ENCODE measurements at regions not wholly inside any gene's neighbourhood (a gene's known extent, or its start where the extent isn't known, plus 50 kb on each side); places are given as distances from the start of the nearest gene placed in this dataset.

DNA sequence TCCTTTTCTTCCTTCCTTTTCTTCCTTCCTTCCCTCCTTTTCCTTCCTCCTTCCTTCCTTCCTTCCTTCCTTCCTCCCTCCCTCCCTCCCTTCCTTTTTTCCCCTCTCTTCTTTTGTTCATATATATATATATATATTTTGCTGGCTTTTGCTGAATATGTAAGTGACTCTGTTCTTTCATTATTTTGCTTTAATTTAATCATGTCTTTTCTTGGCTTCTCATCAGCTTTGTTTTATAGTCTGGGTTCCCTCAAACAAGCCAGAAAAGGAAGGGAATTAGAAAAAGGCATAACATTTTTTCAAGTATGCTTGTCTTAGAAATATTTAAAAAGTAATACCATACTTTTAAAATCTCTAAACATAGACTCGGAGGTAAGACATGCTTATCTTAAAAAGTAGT, 219.9 kb upstream of the ATXN7L3B start:
- Histone ChIP-seq H3K9me2 (replicated peaks; ENCODE audit: control insufficient read depth, low read length) (no peaks in the 10 kb centered on the region), H3K79me2 (ENCODE audit: control insufficient read depth, low read length) (no peaks in the 10 kb centered on the region), H3K27ac (ENCODE audit: low read depth, low read length) (no peak overlapping the region), H4K20me1 (ENCODE audit: control insufficient read depth, insufficient read depth, low read depth, low read length) (no peaks in the 10 kb centered on the region), H3K27me3 (ENCODE audit: control insufficient read depth, low read length) (no peaks in the 10 kb centered on the region), H3K4me2 (ENCODE audit: low read length) (no peak overlapping the region), H3F3A (ENCODE audit: control insufficient read depth, insufficient read depth) (no peaks in the 10 kb centered on the region), H3K4me1 (ENCODE audit: control insufficient read depth, low read length) (no peaks in the 10 kb centered on the region), H3K4me3 (ENCODE audit: low read length) (no peak overlapping the region), H3K36me3 (ENCODE audit: control insufficient read depth, low read length) (no peaks in the 10 kb centered on the region), H3K9me3 (ENCODE audit: control insufficient read depth, insufficient read depth, low read length) (no peaks in the 10 kb centered on the region)
- no peak for TF ChIP-seq EZH2phosphoT487 (IDR thresholded peaks at IDR 0.05; ENCODE audit: borderline replicate concordance, low read length)
- TF ChIP-seq, protein P1, sequence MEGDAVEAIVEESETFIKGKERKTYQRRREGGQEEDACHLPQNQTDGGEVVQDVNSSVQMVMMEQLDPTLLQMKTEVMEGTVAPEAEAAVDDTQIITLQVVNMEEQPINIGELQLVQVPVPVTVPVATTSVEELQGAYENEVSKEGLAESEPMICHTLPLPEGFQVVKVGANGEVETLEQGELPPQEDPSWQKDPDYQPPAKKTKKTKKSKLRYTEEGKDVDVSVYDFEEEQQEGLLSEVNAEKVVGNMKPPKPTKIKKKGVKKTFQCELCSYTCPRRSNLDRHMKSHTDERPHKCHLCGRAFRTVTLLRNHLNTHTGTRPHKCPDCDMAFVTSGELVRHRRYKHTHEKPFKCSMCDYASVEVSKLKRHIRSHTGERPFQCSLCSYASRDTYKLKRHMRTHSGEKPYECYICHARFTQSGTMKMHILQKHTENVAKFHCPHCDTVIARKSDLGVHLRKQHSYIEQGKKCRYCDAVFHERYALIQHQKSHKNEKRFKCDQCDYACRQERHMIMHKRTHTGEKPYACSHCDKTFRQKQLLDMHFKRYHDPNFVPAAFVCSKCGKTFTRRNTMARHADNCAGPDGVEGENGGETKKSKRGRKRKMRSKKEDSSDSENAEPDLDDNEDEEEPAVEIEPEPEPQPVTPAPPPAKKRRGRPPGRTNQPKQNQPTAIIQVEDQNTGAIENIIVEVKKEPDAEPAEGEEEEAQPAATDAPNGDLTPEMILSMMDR (IDR thresholded peaks at IDR 0.05; ENCODE audit: low read depth, low read length, poor library complexity, severe bottlenecking) = no peak

DNA sequence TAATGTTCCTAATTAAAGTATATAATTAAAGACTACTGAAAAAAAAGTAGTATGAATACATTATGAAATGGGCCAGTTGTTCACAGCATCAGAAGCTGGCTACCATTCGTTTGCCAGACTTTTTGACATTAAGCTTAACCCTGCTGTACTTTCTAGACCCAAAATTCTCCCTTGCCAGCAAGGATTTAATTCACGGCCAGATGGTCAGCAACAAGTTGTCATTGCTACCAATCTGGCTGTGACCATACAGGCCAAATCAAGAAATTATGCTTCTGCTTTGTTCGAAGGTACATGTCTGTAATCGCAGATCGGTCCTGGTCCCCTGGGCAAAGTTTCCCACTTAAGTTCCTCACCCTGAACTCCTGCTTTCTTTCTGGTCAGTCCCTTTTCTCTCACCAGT, 217.7 kb upstream of the ATXN7L3B start:
- no peaks in the 10 kb centered on the region for H3K9me2 ChIP-seq (replicated peaks; ENCODE audit: control insufficient read depth, low read length)
- H3K4me2 ChIP-seq (ENCODE audit: low read length) = no peak overlapping the region
- H3K27ac ChIP-seq (ENCODE audit: low read depth, low read length) = no peak overlapping the region
- H3K9me3 ChIP-seq (ENCODE audit: control insufficient read depth, insufficient read depth, low read length) = no peaks in the 10 kb centered on the region
- H3K4me3 ChIP-seq (ENCODE audit: low read length) = no peak overlapping the region
- H3F3A ChIP-seq (ENCODE audit: control insufficient read depth, insufficient read depth) = no peaks in the 10 kb centered on the region
- H3K4me1 ChIP-seq (ENCODE audit: control insufficient read depth, low read length) = no peaks in the 10 kb centered on the region
- H3K79me2 ChIP-seq (ENCODE audit: control insufficient read depth, low read length) = no peaks in the 10 kb centered on the region
- H3K27me3 ChIP-seq (ENCODE audit: control insufficient read depth, low read length) = no peaks in the 10 kb centered on the region
- H3K36me3 ChIP-seq (ENCODE audit: control insufficient read depth, low read length) = no peaks in the 10 kb centered on the region
- H4K20me1 ChIP-seq (ENCODE audit: control insufficient read depth, insufficient read depth, low read depth, low read length) = no peaks in the 10 kb centered on the region
- TF ChIP-seq, protein P1 (IDR thresholded peaks at IDR 0.05; ENCODE audit: low read depth, low read length, poor library complexity, severe bottlenecking) = no peak
- TF ChIP-seq EZH2phosphoT487 (IDR thresholded peaks at IDR 0.05; ENCODE audit: borderline replicate concordance, low read length) = no peak

DNA sequence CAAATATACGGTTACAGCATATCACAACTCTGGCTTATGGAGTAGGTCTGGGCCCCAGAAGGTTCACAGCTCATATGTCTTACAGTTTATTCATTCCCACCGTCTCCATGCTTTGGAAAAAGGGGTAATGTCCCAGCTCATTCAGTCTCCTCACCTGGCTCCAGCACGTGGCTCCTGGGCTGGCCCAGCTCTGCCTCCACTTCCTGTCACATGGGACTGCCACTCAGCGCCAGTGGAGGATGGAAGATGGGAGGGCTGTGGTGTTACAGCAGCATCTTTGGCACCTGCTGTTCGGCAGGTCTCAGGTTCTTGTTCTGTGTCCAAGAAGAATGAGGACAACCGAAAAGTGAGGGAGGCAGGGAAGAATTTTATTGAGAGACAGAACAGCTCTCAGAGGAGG, 216.3 kb upstream of the ATXN7L3B start:
- Histone ChIP-seq H3K27ac (ENCODE audit: low read depth, low read length) (no peak overlapping the region), H4K20me1 (ENCODE audit: control insufficient read depth, insufficient read depth, low read depth, low read length) (no peaks in the 10 kb centered on the region), H3K9me2 (replicated peaks; ENCODE audit: control insufficient read depth, low read length) (no peaks in the 10 kb centered on the region), H3F3A (ENCODE audit: control insufficient read depth, insufficient read depth) (no peaks in the 10 kb centered on the region), H3K4me2 (ENCODE audit: low read length) (no peak overlapping the region), H3K79me2 (ENCODE audit: control insufficient read depth, low read length) (no peaks in the 10 kb centered on the region), H3K9me3 (ENCODE audit: control insufficient read depth, insufficient read depth, low read length) (no peaks in the 10 kb centered on the region), H3K27me3 (ENCODE audit: control insufficient read depth, low read length) (no peaks in the 10 kb centered on the region), H3K36me3 (ENCODE audit: control insufficient read depth, low read length) (no peaks in the 10 kb centered on the region), H3K4me1 (ENCODE audit: control insufficient read depth, low read length) (no peaks in the 10 kb centered on the region), H3K4me3 (ENCODE audit: low read length) (no peak overlapping the region)
- TF ChIP-seq, protein P1 (IDR thresholded peaks at IDR 0.05; ENCODE audit: low read depth, low read length, poor library complexity, severe bottlenecking) = no peak
- no peak for TF ChIP-seq EZH2phosphoT487 (IDR thresholded peaks at IDR 0.05; ENCODE audit: borderline replicate concordance, low read length)

DNA sequence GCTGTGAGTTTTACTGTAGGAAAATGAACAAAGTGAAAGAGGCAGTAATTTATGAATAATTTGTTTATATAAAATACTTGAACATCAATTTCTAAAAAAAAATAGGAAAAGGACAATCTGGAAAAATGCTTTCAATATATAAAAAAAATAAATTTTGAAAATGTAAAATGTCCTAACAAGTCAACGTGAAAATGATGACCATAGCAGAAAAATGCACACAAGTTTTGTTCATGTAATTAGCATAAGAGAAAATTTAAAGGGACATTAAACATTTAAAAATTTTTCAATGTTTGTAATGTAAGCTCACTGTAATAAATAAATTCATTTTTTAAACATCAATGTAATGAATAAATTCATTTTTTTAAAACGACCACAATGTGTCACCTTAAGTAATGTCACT, 214.8 kb upstream of the ATXN7L3B start:
- Histone ChIP-seq H3K4me1 (ENCODE audit: control insufficient read depth, low read length) (no peaks in the 10 kb centered on the region), H3K4me2 (ENCODE audit: low read length) (no peak overlapping the region), H3K79me2 (ENCODE audit: control insufficient read depth, low read length) (no peaks in the 10 kb centered on the region), H3K36me3 (ENCODE audit: control insufficient read depth, low read length) (no peaks in the 10 kb centered on the region), H3K4me3 (ENCODE audit: low read length) (no peak overlapping the region), H3K27me3 (ENCODE audit: control insufficient read depth, low read length) (no peaks in the 10 kb centered on the region), H3F3A (ENCODE audit: control insufficient read depth, insufficient read depth) (no peaks in the 10 kb centered on the region), H3K9me3 (ENCODE audit: control insufficient read depth, insufficient read depth, low read length) (no peaks in the 10 kb centered on the region), H3K27ac (ENCODE audit: low read depth, low read length) (no peak overlapping the region), H3K9me2 (replicated peaks; ENCODE audit: control insufficient read depth, low read length) (no peaks in the 10 kb centered on the region), H4K20me1 (ENCODE audit: control insufficient read depth, insufficient read depth, low read depth, low read length) (no peaks in the 10 kb centered on the region)
- TF ChIP-seq, protein P1 (IDR thresholded peaks at IDR 0.05; ENCODE audit: low read depth, low read length, poor library complexity, severe bottlenecking) = no peak
- TF ChIP-seq EZH2phosphoT487 (IDR thresholded peaks at IDR 0.05; ENCODE audit: borderline replicate concordance, low read length) = no peak

Measured in DOHH2 (cell line).